ENCODE measurements at regions not wholly inside any gene's neighbourhood (a gene's known extent, or its start where the extent isn't known, plus 50 kb on each side); places are given as distances from the start of the nearest gene placed in this dataset.

GRCh38 chr5:125143011-125143410, 396.6 kb upstream of the ZNF608 start:
- ATAC-seq (replicated peaks in 1 of 2) (no peak), DNase-seq (no peak)
- H3K27me3 Mint-ChIP-seq (ENCODE audit: low read depth) = no peaks in the 10 kb centered on the region
- H3K27ac Mint-ChIP-seq = no peak overlapping the region
- H3K9me3 Mint-ChIP-seq = peaks cover 3 to 10% of the 10 kb centered on the region in 2 donors
- H3K36me3 Mint-ChIP-seq (ENCODE audit: insufficient read depth in 2 of 2) = no peaks in the 10 kb centered on the region
- H3K4me3 Mint-ChIP-seq = no peak overlapping the region
- H3K4me1 Mint-ChIP-seq (ENCODE audit: low read depth) = no peaks in the 10 kb centered on the region

GRCh38 chr5:125148076-125148475, 401.6 kb upstream of the ZNF608 start:
- no peak overlapping the region for H3K4me3 Mint-ChIP-seq
- no peaks in the 10 kb centered on the region for H3K36me3 Mint-ChIP-seq (ENCODE audit: insufficient read depth in 2 of 2)
- H3K9me3 Mint-ChIP-seq = peaks cover 0 to 4% of the 10 kb centered on the region in 2 donors
- no peak overlapping the region for H3K27ac Mint-ChIP-seq
- H3K4me1 Mint-ChIP-seq (ENCODE audit: low read depth) = no peaks in the 10 kb centered on the region
- ATAC-seq (replicated peaks in 1 of 2) (no peak), DNase-seq (no peak)
- H3K27me3 Mint-ChIP-seq (ENCODE audit: low read depth) = no peaks in the 10 kb centered on the region

- Mint-ChIP-seq H3K36me3 (ENCODE audit: insufficient read depth in 2 of 2) (no peaks in the 10 kb centered on the region), H3K4me1 (ENCODE audit: low read depth) (no peaks in the 10 kb centered on the region), H3K9me3 (peaks cover 0 to 4% of the 10 kb centered on the region in 2 donors), H3K4me3 (no peak overlapping the region), H3K27ac (no peak overlapping the region), H3K27me3 (ENCODE audit: low read depth) (no peaks in the 10 kb centered on the region)
- ATAC-seq (replicated peaks in 1 of 2) (no peak), DNase-seq (no peak)
Measured at GRCh38 chr5:125148706-125149105, 402.3 kb upstream of the ZNF608 start.

- Mint-ChIP-seq H3K9me3 (peaks cover 0 to 4% of the 10 kb centered on the region in 2 donors), H3K36me3 (ENCODE audit: insufficient read depth in 2 of 2) (no peaks in the 10 kb centered on the region), H3K27me3 (ENCODE audit: low read depth) (no peaks in the 10 kb centered on the region), H3K4me1 (ENCODE audit: low read depth) (no peaks in the 10 kb centered on the region), H3K4me3 (no peak overlapping the region), H3K27ac (no peak overlapping the region)
- ATAC-seq (replicated peaks in 1 of 2) (no peak), DNase-seq (no peak)
Measured at GRCh38 chr5:125149110-125149509, 402.7 kb upstream of the ZNF608 start.

GRCh38 chr5:125149527-125149926, 403.1 kb upstream of the ZNF608 start:
- H3K36me3 Mint-ChIP-seq (ENCODE audit: insufficient read depth in 2 of 2) = no peaks in the 10 kb centered on the region
- peaks cover 0 to 4% of the 10 kb centered on the region in 2 donors for H3K9me3 Mint-ChIP-seq
- H3K27me3 Mint-ChIP-seq (ENCODE audit: low read depth) = no peaks in the 10 kb centered on the region
- no peak overlapping the region for H3K4me3 Mint-ChIP-seq
- no peak overlapping the region for H3K27ac Mint-ChIP-seq
- no peak for ATAC-seq (replicated peaks in 1 of 2)
- no peaks in the 10 kb centered on the region for H3K4me1 Mint-ChIP-seq (ENCODE audit: low read depth)
- no peak for DNase-seq

GRCh38 chr5:125150041-125150669, 403.7 kb upstream of the ZNF608 start:
- no peaks in the 10 kb centered on the region for H3K27me3 Mint-ChIP-seq (ENCODE audit: low read depth)
- H3K4me1 Mint-ChIP-seq (ENCODE audit: low read depth) = no peaks in the 10 kb centered on the region
- H3K4me3 Mint-ChIP-seq = no peak overlapping the region
- no peak overlapping the region for H3K27ac Mint-ChIP-seq
- ATAC-seq (replicated peaks in 1 of 2) (no peak), DNase-seq (no peak)
- H3K36me3 Mint-ChIP-seq (ENCODE audit: insufficient read depth in 2 of 2) = no peaks in the 10 kb centered on the region
- H3K9me3 Mint-ChIP-seq = peaks cover 0 to 6% of the 10 kb centered on the region in 2 donors

GRCh38 chr5:125151150-125151900, 404.9 kb upstream of the ZNF608 start:
- no peak for DNase-seq
- no peak overlapping the region for H3K4me3 Mint-ChIP-seq

GRCh38 chr5:125152044-125152443, 405.6 kb upstream of the ZNF608 start:
- no peak for DNase-seq
- Mint-ChIP-seq H3K9me3 (peaks cover 0 to 6% of the 10 kb centered on the region in 2 donors), H3K4me1 (ENCODE audit: low read depth) (no peaks in the 10 kb centered on the region), H3K36me3 (ENCODE audit: insufficient read depth in 2 of 2) (no peaks in the 10 kb centered on the region), H3K4me3 (no peak overlapping the region), H3K27ac (no peak overlapping the region), H3K27me3 (ENCODE audit: low read depth) (no peaks in the 10 kb centered on the region)
- no peak for ATAC-seq (replicated peaks in 1 of 2)

More at GRCh38 chr5:125151150-125151900, 404.9 kb upstream of the ZNF608 start:
- peaks cover 0 to 6% of the 10 kb centered on the region in 2 donors for H3K9me3 Mint-ChIP-seq
- H3K27me3 Mint-ChIP-seq (ENCODE audit: low read depth) = no peaks in the 10 kb centered on the region
- no peaks in the 10 kb centered on the region for H3K4me1 Mint-ChIP-seq (ENCODE audit: low read depth)
- no peak for ATAC-seq (replicated peaks in 1 of 2)
- H3K36me3 Mint-ChIP-seq (ENCODE audit: insufficient read depth in 2 of 2) = no peaks in the 10 kb centered on the region
- no peak overlapping the region for H3K27ac Mint-ChIP-seq

- no peaks in the 10 kb centered on the region for H3K36me3 Mint-ChIP-seq (ENCODE audit: insufficient read depth in 2 of 2)
- H3K9me3 Mint-ChIP-seq = peaks cover 0 to 6% of the 10 kb centered on the region in 2 donors
- no peaks in the 10 kb centered on the region for H3K4me1 Mint-ChIP-seq (ENCODE audit: low read depth)
- ATAC-seq (replicated peaks in 1 of 2) (no peak), DNase-seq (no peak)
- H3K27me3 Mint-ChIP-seq (ENCODE audit: low read depth) = no peaks in the 10 kb centered on the region
- no peak overlapping the region for H3K4me3 Mint-ChIP-seq
- H3K27ac Mint-ChIP-seq = no peak overlapping the region
Measured at GRCh38 chr5:125152461-125153189, 406.2 kb upstream of the ZNF608 start.

GRCh38 chr5:125153231-125153630, 406.8 kb upstream of the ZNF608 start:
- DNase-seq (no peak), ATAC-seq (replicated peaks in 1 of 2) (no peak)
- Mint-ChIP-seq H3K9me3 (peaks cover 0 to 6% of the 10 kb centered on the region in 2 donors), H3K27me3 (ENCODE audit: low read depth) (no peaks in the 10 kb centered on the region), H3K4me1 (ENCODE audit: low read depth) (no peaks in the 10 kb centered on the region), H3K27ac (no peak overlapping the region), H3K4me3 (no peak overlapping the region), H3K36me3 (ENCODE audit: insufficient read depth in 2 of 2) (no peaks in the 10 kb centered on the region)

GRCh38 chr5:125154301-125155110, 408.1 kb upstream of the ZNF608 start:
- ATAC-seq (replicated peaks in 1 of 2) (no peak), DNase-seq (no peak)
- H3K27ac Mint-ChIP-seq = no peak overlapping the region
- no peaks in the 10 kb centered on the region for H3K36me3 Mint-ChIP-seq (ENCODE audit: insufficient read depth in 2 of 2)
- no peaks in the 10 kb centered on the region for H3K4me1 Mint-ChIP-seq (ENCODE audit: low read depth)
- peaks cover 2 to 6% of the 10 kb centered on the region in 2 donors for H3K9me3 Mint-ChIP-seq
- no peaks in the 10 kb centered on the region for H3K27me3 Mint-ChIP-seq (ENCODE audit: low read depth)
- H3K4me3 Mint-ChIP-seq = no peak overlapping the region

GRCh38 chr5:125160787-125161502, 414.5 kb upstream of the ZNF608 start:
- peaks cover 14% of the 10 kb centered on the region in 2 donors for H3K9me3 Mint-ChIP-seq
- no peak overlapping the region for H3K4me3 Mint-ChIP-seq
- no peaks in the 10 kb centered on the region for H3K4me1 Mint-ChIP-seq (ENCODE audit: low read depth)
- DNase-seq = no peak
- no peaks in the 10 kb centered on the region for H3K36me3 Mint-ChIP-seq (ENCODE audit: insufficient read depth in 2 of 2)
- no peak for ATAC-seq (replicated peaks in 1 of 2)
- H3K27me3 Mint-ChIP-seq (ENCODE audit: low read depth) = no peaks in the 10 kb centered on the region
- H3K27ac Mint-ChIP-seq = no peak overlapping the region
